Neural progenitor cell (in vitro differentiated cells): ENCODE measurements at regions not wholly inside any gene's neighbourhood (a gene's known extent, or its start where the extent isn't known, plus 50 kb on each side); places are given as distances from the start of the nearest gene placed in this dataset.

Source experiments
- EZH2phosphoT487 ChIP-seq: fragments of 200-600 bp; sonication (generic); IDR thresholded peaks from 2 replicates; pipeline ENCODE4 v1.6.1; 2017; ENCODE audit warnings: antibody characterized with exemption
- TF ChIP-seq, protein P1 (sequence below): fragments of 200-600 bp; sonication (generic); IDR thresholded peaks from 2 replicates; pipeline ENCODE4 v1.5.1; 2017; ENCODE audit warnings: antibody characterized with exemption, mild to moderate bottlenecking

GRCh38 chr1:192862271-192862670 is 53.4 kb downstream of the RGS2 start:
- TF ChIP-seq, protein P1, sequence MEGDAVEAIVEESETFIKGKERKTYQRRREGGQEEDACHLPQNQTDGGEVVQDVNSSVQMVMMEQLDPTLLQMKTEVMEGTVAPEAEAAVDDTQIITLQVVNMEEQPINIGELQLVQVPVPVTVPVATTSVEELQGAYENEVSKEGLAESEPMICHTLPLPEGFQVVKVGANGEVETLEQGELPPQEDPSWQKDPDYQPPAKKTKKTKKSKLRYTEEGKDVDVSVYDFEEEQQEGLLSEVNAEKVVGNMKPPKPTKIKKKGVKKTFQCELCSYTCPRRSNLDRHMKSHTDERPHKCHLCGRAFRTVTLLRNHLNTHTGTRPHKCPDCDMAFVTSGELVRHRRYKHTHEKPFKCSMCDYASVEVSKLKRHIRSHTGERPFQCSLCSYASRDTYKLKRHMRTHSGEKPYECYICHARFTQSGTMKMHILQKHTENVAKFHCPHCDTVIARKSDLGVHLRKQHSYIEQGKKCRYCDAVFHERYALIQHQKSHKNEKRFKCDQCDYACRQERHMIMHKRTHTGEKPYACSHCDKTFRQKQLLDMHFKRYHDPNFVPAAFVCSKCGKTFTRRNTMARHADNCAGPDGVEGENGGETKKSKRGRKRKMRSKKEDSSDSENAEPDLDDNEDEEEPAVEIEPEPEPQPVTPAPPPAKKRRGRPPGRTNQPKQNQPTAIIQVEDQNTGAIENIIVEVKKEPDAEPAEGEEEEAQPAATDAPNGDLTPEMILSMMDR, result no peak
- no peak for TF ChIP-seq EZH2phosphoT487
